ENCODE measurements at regions not wholly inside any gene's neighbourhood (a gene's known extent, or its start where the extent isn't known, plus 50 kb on each side); places are given as distances from the start of the nearest gene placed in this dataset.

GRCh38 chr11:33988586-33989370 lies 62.8 kb upstream of the CAPRIN1 start (continued):
- no peak for TF ChIP-seq PRDM15 (CRISPR knock-in tag; IDR thresholded peaks at IDR 0.05)
- no peak for TF ChIP-seq FOXP4 (CRISPR knock-in tag; IDR thresholded peaks at IDR 0.05)
- TF ChIP-seq JUN (CRISPR knock-in tag; IDR thresholded peaks at IDR 0.05) = no peak
- no peak for TF ChIP-seq ZNF263 (CRISPR knock-in tag; IDR thresholded peaks at IDR 0.05; ENCODE audit: low read depth)
- TF ChIP-seq IRF2 (CRISPR knock-in tag; IDR thresholded peaks at IDR 0.05; ENCODE audit: borderline replicate concordance, low read depth) = no peak
- no peak for TF ChIP-seq SMAD3 (CRISPR knock-in tag; IDR thresholded peaks at IDR 0.05; ENCODE audit: borderline replicate concordance)
- no peak for TF ChIP-seq SOX15 (CRISPR knock-in tag; IDR thresholded peaks at IDR 0.05)
- no peak for TF ChIP-seq E2F4 (CRISPR knock-in tag; IDR thresholded peaks at IDR 0.05; ENCODE audit: borderline replicate concordance, low read depth)
- no peak for TF ChIP-seq MXD4 (CRISPR knock-in tag; IDR thresholded peaks at IDR 0.05; ENCODE audit: borderline replicate concordance)

GRCh38 chr11:33987975-33988580 lies 63.5 kb upstream of the CAPRIN1 start:
- H3K4me1 Mint-ChIP-seq = no peaks in the 10 kb centered on the region
- ATAC-seq = peak; percentile 99
- no peak overlapping the region for H3K4me3 Mint-ChIP-seq
- no peaks in the 10 kb centered on the region for H3K27me3 Mint-ChIP-seq (ENCODE audit: low read depth)
- no peaks in the 10 kb centered on the region; the same call in 1 of the 2 replicates for H3K36me3 Mint-ChIP-seq
- peak; percentile 80 for TF ChIP-seq CTCF (IDR thresholded peaks at IDR 0.05)
- no peak for TF ChIP-seq ETV6 (CRISPR knock-in tag; IDR thresholded peaks at IDR 0.05)
- H3K9me3 Mint-ChIP-seq = peaks cover 16% of the 10 kb centered on the region
- no peak overlapping the region for H3K27ac Mint-ChIP-seq
- ChIA-PET POLR2A (interaction anchor here (0.7 to 1.0 kb wide), 2 partner anchors 115 to 120 kb away, joined by 3 read pairs; no protein-coding TSS in a partner anchor), CTCF (interaction anchor here (0.6 to 3.0 kb wide), 54 partner anchors 10 to 1303 kb away, joined by 3 to 45 read pairs (median 5); partner anchors contain the start of genes ABTB2 and CAPRIN1)
- DNase-seq (ENCODE audit: low spot score) = peak; percentile 82

GRCh38 chr11:33987545-33987944 lies 64.0 kb upstream of the CAPRIN1 start:
- no peaks in the 10 kb centered on the region for H3K4me1 Mint-ChIP-seq
- H3K4me3 Mint-ChIP-seq = no peak overlapping the region
- CTCF ChIA-PET = interaction anchor here (0.6 to 3.0 kb wide), 48 partner anchors 9 to 726 kb away, joined by 3 to 45 read pairs (median 5); partner anchors contain the start of genes ABTB2 and CAPRIN1
- peaks cover 16% of the 10 kb centered on the region for H3K9me3 Mint-ChIP-seq
- DNase-seq (ENCODE audit: low spot score) = no peak
- no peak overlapping the region for H3K27ac Mint-ChIP-seq
- POLR2A ChIA-PET = interaction anchor here (1.0 kb wide), 1 partner anchor 119 kb away, joined by 3 read pairs; no protein-coding TSS in a partner anchor
- H3K27me3 Mint-ChIP-seq (ENCODE audit: low read depth) = no peaks in the 10 kb centered on the region
- ATAC-seq = no peak
- no peaks in the 10 kb centered on the region; the same call in 1 of the 2 replicates for H3K36me3 Mint-ChIP-seq
- TF ChIP-seq ARID4B (CRISPR knock-in tag; IDR thresholded peaks at IDR 0.05; ENCODE audit: borderline replicate concordance) (no peak), NR2C2 (CRISPR knock-in tag; IDR thresholded peaks at IDR 0.05) (no peak), ATF6 (CRISPR knock-in tag; IDR thresholded peaks at IDR 0.05) (no peak), NFE2L1 (CRISPR knock-in tag; IDR thresholded peaks at IDR 0.05) (no peak), TCF7 (CRISPR knock-in tag; IDR thresholded peaks at IDR 0.05; ENCODE audit: low read depth) (no peak)

Data from WTC11 (cell line).